ENCODE measurements at regions not wholly inside any gene's neighbourhood (a gene's known extent, or its start where the extent isn't known, plus 50 kb on each side); places are given as distances from the start of the nearest gene placed in this dataset.

DNA sequence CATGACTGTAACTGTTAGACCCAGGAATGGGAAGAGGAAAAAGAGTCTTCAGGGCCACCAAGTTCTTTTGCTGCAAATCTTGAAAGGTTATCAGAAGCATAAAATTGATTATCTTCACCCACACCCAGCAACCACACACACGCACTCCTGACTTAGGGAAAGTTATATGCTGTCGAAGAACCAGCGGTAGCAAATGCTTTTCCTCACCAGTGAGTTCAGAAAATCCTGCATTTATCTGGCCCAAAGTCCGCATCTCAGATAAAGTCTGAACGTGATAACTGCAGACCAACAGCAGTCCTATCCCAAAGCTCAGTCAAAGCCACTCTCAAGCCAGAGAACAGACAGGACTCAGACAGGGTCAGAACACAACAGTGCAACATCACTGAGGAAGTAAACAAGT lies 115.6 kb downstream of the IRS2 start:
- TF ChIP-seq EZH2 (IDR thresholded peaks at IDR 0.05; ENCODE audit: insufficient read depth, poor library complexity, severe bottlenecking): no peak
- TF ChIP-seq EZH2phosphoT487 (IDR thresholded peaks at IDR 0.05; ENCODE audit: insufficient read depth, low read depth): no peak
